IPS-NIHi7 (cell line): ENCODE measurements at regions not wholly inside any gene's neighbourhood (a gene's known extent, or its start where the extent isn't known, plus 50 kb on each side); places are given as distances from the start of the nearest gene placed in this dataset.
"Not testable (repeated sequence)": the region's sequence is repeated elsewhere in the genome, so short reads cannot be mapped to it uniquely, and the experiment has no call there.

Experiments used
- DNase-seq: peaks from one replicate; pipeline ENCODE4 v3.0.0; 2012; ENCODE audit warnings: mixed read lengths; ENCODE audit errors: extremely low spot score

DNA sequence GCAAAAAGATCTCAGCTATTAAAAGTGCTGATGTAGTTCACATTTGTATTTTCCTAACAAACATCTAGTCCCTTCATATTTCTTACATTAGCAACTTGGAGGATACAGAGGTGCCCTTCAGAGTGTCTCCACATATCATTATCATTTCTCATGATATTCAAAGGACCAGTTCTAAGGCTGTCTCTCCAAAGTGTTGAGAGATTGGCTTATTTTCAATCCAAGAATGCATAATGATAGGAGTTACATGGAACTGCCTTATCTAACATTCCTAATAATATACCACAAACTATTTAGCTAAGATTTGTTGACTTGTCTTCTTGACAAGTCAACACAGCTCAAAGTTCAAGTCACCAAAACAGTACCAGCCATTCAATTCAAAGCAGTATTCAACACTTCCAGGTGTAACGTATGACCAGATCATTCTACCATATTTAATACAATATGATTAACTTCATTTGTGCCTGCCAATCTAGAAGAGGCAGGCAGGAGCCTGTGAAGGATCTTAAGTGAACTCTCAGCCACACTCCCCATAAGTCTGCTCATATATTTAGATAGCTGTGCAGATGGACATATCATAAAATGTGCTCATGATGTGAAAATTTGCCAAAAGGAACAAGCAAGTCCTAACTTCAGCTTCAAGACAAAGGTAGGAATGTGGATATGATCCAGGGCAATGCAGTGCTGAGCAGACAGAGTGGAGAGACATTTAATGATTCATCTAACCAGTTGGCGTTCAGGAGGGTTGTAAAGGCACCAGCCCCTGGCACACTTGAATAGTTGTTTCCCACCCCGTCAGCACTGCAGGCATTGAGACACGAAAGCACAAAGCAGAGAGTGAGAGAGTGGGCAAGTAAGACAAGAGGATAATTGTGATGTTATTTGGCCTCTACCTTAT is 108.3 kb downstream of the MTERF1 start:
- no peak for DNase-seq

DNA sequence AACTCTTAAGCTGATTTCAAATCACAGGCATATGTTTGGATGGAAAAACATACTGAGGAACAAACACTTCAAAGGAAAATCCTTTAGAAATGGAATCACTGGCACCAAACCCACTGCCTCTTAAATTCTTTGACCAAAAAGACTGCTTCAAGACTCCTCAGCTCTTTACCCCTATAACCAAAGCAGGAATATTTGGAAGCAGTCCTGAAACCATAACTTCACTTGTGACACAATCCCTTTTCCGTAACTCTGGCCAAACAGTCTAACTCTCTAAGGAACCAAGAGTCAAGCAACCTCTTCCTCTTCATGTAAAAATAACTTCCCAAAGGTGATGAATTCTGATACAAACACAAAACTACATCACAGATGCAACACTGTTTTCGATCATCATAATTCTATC is 104.3 kb downstream of the MTERF1 start:
- no peak for DNase-seq

DNA sequence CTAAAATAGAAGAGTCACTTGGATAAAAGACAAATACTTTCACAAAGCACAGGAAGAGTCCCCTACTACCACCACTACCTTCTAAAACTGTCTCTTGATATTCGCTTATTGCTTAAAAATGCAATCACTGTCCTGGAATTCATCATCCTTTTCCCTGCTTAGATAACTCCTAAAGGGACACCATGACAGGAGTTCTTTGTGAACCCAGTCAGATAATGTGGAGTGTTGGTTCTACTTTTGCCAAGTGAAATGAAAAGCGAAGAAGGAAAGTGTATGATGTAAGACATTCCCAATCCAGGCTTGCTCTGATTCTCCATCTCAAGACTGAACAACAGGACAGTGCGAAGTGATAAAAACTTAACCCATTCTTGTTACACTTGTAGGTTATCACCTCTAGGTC is 103.0 kb downstream of the MTERF1 start:
- no peak for DNase-seq

DNA sequence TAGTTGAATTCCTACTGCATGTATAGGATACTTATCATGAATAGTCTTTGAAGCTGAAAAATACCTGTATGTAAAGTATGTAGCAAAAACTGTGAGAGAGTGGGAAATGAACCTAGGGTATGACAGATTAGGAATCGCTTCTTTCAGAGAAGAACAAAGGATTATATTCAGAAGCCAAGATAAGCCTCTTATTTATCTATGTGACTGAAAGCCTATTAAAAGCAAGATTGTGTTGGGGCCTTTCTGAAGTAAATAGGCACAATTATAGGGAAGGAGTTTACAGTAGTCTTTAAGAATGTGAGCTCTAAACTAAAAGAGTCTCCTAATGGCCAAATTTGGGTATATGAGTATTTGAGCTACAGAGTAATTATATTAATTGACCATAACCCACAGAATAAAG is 102.1 kb downstream of the MTERF1 start:
- no peak for DNase-seq

DNA sequence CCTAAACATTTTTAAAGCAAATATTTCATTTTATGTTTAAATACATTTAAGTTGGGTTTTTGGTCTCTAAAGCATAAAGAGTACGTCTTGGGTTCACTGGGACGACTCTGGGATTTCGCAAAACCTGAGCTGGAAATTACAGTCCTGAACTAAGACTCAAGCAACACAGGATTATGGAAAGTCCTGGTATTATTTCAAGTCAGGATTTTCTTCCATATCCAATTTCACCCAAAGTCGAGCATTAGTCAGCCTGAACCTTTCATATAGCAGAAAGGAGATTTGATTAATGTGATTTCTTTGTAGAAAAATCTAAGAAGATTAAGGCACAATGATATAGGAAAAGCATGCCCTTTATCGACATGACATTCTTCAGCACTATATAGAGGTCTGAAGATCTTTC is 100.0 kb downstream of the MTERF1 start:
- no peak for DNase-seq

DNA sequence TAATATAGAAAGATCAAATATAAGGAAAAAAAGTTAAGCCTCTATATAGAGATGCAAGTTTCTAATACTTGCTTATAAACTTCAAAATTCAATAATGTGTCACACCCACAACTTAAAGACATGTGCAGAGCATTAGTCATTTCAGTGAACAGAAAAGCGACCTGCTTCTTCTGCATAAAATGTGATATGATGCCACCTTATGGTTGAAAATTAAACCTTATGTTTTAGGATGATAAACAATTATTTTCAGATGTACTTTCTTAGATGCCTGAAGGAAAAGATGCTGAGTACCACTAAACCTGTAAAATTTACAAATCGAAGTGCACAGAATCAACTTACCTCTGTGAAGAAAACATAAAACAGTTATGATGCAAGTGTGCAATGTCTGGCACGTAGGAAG is 96.0 kb downstream of the MTERF1 start:
- no peak for DNase-seq

DNA sequence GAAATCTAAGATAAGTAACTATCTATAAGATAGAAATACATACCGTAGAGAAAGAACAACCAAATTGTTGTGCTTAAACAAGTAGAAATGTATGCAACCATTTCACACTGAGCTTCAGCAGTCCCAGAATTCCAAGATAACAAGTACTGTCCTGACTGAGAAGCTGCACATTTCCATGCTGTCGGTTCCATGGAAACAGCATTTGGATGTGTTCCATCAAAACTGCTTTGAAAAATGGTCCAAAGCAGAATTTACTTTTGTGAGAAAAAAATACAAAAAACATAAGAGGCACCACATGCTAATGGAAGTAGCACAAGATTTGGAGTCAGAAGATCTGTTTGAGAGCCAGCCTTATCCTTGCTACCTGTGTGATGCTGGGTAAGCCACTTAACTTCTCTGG is 92.6 kb downstream of the MTERF1 start:
- DNase-seq, result no peak

DNA sequence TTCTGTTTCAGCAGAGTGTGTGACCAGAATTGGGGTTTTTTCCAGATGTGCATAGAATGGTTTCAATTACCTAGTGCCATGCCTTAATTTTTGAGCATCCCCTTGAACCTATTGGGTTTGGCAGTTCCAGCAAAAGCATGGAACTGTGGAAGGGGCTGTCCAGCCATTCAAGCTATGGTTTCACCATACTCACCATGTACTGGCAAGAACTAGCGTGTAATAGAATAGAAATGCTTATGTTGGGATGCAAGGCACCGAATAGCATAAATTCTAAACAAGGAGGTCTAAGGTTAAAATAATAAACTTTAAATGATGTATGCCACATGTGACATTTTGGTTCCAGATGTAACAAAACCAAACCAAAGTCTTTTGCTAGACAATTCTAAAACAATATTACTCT is 91.4 kb downstream of the MTERF1 start:
- DNase-seq, result no peak

DNA sequence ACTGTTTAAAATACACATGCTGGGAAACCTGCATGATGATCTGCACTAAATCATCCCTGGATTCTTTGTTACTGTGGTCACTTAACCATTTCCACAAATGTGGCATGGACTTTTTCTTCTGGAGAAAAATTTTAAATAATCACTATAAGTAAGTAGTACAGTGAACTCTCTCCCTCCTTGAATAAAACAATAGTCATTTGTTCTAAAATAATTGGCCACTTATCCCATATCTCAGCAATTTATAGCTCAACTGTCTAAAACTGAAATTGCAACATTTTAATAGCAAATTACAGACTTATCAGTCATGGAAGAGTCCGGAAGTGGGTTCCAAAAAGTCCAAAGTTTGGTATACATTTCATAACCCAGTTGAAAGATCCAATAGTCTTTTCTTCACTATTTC is 90.9 kb downstream of the MTERF1 start:
- DNase-seq, result no peak

DNA sequence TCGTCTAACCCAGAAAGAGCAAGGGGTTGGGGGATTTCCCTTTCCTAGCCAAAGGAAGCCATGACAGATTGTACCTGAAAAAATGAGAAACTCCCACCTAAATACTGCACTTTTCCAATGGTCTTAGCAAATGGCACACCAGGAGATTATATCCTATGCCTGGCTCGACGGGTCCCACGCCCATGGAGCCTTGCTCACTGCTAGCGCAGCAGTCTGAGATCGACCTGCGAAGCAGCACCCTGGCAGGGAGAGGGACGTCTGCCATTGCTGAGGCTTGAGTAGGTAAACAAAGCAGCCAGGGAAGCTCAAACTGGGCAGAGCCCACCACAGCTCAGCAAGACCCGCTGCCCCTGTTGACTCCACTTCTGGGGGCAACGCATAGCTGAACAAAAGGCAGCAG is 89.9 kb downstream of the MTERF1 start:
- DNase-seq, result not testable (repeated sequence)

DNA sequence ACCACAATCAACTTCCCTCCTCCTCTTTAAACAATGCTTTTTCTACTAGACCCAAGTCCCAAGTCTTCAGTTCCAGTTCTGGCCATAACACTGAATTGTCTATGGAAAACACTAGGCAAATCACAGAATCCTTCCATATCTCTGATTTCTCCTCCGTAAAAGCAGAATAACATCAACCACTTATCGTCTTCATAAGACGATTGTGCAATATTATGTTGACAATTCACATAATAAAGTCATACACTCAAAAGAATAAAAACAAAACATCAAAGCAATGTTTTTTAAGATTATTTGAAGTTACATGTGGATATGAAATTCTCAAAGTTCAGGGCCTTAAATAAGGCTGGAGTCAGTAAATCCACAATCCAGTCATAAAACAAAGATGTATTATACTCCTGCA is 84.4 kb downstream of the MTERF1 start:
- DNase-seq, result no peak

DNA sequence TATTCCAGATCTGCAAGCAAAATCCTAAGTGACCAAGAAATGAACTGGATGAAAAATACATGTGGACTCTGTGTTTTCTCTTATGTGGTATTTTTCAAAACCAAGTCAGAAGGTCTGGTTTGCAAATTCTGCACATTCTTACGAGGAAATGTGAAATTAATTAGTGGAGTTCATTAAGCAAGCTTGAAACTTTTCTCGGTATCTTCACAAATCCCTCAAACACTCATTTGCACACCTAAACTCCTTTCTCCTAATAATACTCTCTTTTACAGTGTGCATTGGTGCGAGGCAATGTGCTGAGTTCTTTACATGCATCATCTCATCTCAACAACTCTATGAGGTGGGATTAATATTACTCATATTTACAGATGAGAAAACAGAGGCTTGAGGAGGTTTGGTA is 82.1 kb downstream of the MTERF1 start:
- DNase-seq, result no peak

DNA sequence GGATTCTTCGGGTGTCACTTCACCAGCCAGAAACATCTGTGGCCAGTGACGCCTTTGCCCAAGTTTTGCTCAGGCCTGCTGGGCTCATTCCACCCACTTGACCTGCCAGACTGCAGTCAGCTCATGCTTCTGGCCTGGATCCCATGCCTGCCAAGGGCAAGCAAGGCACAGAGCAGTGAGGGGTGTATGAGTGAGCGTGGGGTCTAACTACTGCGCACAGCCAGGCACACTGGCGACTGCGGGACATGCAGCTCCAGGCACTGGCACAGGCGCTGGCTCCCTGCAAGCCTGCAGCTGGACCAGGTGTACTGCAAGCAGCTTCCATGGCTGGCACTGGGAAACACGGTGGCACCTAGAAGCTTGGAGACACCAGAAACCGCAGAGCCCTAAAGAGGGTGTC is 80.1 kb downstream of the MTERF1 start:
- no peak for DNase-seq

DNA sequence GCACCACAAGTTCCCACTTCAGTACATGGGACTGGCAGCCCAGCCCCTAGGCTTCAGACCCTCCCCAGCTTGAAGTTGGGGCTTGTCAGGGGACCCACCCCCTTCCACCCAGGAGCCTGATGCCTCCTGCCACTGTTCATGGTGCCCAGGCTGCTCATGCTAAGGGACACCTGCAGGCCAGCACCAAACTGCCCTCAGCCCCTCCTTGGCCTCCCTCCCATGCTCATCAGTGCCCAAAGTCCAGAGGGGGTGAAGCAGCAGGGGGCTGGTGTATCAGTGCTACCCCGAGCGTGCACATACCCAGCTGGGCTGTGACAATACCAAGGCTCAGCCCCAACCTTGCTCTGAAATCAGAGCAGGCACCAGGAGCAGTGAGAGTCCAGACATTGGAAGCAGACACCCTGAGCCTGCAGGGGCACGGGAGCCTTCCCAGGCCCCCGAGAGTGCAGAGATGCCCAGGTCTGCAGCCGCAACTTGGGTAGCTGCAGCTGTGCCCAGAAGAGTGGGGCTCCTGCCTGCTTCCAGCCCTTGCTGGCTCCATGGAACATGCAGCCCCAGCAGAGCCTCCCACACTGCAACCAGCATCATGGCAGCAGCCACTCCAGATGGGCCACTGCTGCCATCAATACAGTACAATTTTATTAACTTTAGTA is 79.0 kb downstream of the MTERF1 start:
- DNase-seq, result no peak

DNA sequence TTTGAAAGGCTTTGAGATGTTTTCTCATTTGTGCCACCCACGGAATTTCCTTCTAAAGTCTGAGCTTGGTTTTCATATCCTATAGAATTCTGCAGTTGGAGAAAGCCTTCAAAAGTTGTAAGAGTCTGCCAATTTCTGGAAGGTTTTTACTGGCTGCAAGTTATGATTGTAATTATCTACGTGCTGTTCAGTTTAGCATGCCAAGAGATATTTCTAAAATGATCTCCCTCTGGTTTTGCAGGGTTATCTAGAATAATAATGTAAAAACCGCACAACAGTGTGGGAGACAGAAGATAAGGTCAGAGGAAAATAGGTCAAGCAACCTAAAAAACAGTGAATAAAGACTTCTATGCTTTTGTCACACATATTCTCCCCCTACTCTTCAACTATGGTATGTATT is 69.3 kb downstream of the MTERF1 start:
- DNase-seq, result no peak

DNA sequence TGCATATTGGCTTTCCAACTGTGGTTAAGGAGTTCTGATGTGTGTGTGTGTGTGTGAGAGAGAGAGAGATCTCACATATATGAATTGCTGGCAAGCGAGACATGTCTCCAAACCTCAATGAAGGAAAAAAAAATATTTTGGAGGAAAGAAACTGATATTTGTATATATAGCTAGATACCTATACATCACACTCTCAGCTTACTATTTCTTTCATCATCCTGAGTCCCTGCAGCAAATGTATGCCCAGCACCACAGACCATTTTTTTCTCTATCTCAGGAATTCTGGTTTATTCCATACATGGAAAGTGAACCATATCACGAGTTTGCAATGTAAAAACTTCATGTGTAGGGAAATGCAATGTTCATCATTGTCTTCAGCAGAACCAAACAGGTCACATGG is 68.9 kb downstream of the MTERF1 start:
- no peak for DNase-seq

DNA sequence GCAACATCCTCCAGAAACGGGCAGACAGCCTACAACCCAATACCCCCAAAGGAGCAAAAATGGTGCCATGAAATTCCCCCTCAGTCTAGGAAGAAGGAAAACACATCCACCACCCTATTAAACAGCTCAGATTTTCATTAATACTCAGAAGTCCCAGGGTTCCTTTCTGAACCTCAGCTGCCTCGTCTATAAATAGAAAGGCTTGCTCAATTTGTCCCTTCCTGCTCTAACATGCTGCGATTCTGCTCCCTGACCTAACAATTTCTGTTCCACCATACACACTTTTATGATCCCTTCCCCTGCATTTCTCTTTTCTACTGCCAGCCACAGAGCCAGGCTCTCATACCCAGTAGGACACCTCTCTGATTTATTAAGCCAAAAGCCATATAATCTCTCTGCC is 68.1 kb downstream of the MTERF1 start:
- DNase-seq, result no peak

DNA sequence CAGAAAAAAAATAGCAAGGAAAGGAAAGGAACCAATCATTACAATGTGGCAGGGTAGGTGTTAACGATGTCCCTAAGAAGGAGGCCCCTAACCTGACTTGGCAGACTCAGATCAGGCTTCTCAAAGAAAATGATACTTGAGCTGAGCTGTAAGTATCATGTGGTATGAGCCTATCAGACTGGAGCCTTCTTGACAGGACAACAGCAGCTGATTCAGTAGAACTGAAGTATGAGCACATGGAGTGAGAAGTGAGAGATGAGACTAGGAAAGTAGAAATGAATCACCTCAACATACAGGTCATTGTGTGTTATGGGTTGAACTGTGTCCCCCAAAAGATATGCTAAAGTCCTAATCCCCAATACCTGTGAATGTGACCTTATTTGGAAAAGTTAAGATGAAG is 66.3 kb downstream of the MTERF1 start:
- no peak for DNase-seq
